ENCODE measurements at regions not wholly inside any gene's neighbourhood (a gene's known extent, or its start where the extent isn't known, plus 50 kb on each side); places are given as distances from the start of the nearest gene placed in this dataset.
"Not testable (repeated sequence)": the region's sequence is repeated elsewhere in the genome, so short reads cannot be mapped to it uniquely, and the experiment has no call there.

GRCh38 chr2:4762951-4763376 lies 929.2 kb upstream of the SOX11 start:
- DNase-seq = peak in 1 of 2 donors; percentile 0

- no peak for DNase-seq
Observed at GRCh38 chr2:4765787-4766530, 926.2 kb upstream of the SOX11 start.

- no peak for DNase-seq
Observed at GRCh38 chr2:4775668-4776067, 916.5 kb upstream of the SOX11 start.

- DNase-seq = no peak
Observed at GRCh38 chr2:4780679-4781078, 911.5 kb upstream of the SOX11 start.

- no peak for DNase-seq
Observed at GRCh38 chr2:4782647-4783046, 909.5 kb upstream of the SOX11 start.

- no peak for DNase-seq
Observed at GRCh38 chr2:4791488-4791887, 900.7 kb upstream of the SOX11 start.

- DNase-seq = no peak
Observed at GRCh38 chr2:4792126-4792525, 900.1 kb upstream of the SOX11 start.

- DNase-seq = no peak
Observed at GRCh38 chr2:4803396-4803795, 888.8 kb upstream of the SOX11 start.

GRCh38 chr2:4814137-4814536 lies 878.0 kb upstream of the SOX11 start:
- not testable (repeated sequence) for DNase-seq

GRCh38 chr2:4827836-4828235 lies 864.3 kb upstream of the SOX11 start:
- DNase-seq = no peak

GRCh38 chr2:4828682-4829374 lies 863.4 kb upstream of the SOX11 start:
- no peak for DNase-seq

GRCh38 chr2:4831751-4832150 lies 860.4 kb upstream of the SOX11 start:
- no peak for DNase-seq

- no peak for DNase-seq
Observed at GRCh38 chr2:4832642-4833041, 859.5 kb upstream of the SOX11 start.

GRCh38 chr2:4838626-4839025 lies 853.6 kb upstream of the SOX11 start:
- DNase-seq = no peak

- no peak for DNase-seq
Observed at GRCh38 chr2:4840791-4841190, 851.4 kb upstream of the SOX11 start.

- DNase-seq = no peak
Observed at GRCh38 chr2:4844881-4845280, 847.3 kb upstream of the SOX11 start.

- no peak for DNase-seq
Observed at GRCh38 chr2:4862031-4862430, 830.2 kb upstream of the SOX11 start.

- DNase-seq = no peak
Observed at GRCh38 chr2:4866198-4866597, 826.0 kb upstream of the SOX11 start.

- no peak for DNase-seq
Observed at GRCh38 chr2:4868466-4868865, 823.7 kb upstream of the SOX11 start.

GRCh38 chr2:4869154-4869553 lies 823.0 kb upstream of the SOX11 start:
- no peak for DNase-seq

- DNase-seq = no peak
Observed at GRCh38 chr2:4873364-4873763, 818.8 kb upstream of the SOX11 start.

GRCh38 chr2:4873876-4874593 lies 818.1 kb upstream of the SOX11 start:
- DNase-seq = no peak

- no peak for DNase-seq
Observed at GRCh38 chr2:4882421-4882820, 809.8 kb upstream of the SOX11 start.

GRCh38 chr2:4882941-4883340 lies 809.2 kb upstream of the SOX11 start:
- no peak for DNase-seq

Measured in inflammatory macrophage treated with lipopolysaccharide for 1 hour (primary cell).